Immature natural killer cell (primary cell): ENCODE measurements at regions not wholly inside any gene's neighbourhood (a gene's known extent, or its start where the extent isn't known, plus 50 kb on each side); places are given as distances from the start of the nearest gene placed in this dataset.
"Not testable (repeated sequence)": the region's sequence is repeated elsewhere in the genome, so short reads cannot be mapped to it uniquely, and the experiment has no call there.

Experiments
- DNase-seq, 3 donors: peaks; one replicate each; pipeline ENCODE4 v3.0.0; 2022; ENCODE audit warnings: mixed read lengths in 1 of 3
- H3K27ac Mint-ChIP-seq, 6 donors: one replicate each; pipeline ENCODE4 v1.8.0; 2020; ENCODE audit warnings: mixed read lengths in 6 of 6, mild to moderate bottlenecking in 5 of 6, inconsistent platforms in 4 of 6, moderate library complexity in 3 of 6
- H3K27me3 Mint-ChIP-seq, 3 donors: one replicate each; pipeline ENCODE4 v1.8.0; 2020 to 2021; ENCODE audit warnings: low read depth in 3 of 3, mild to moderate bottlenecking in 3 of 3, mixed read lengths in 3 of 3, moderate library complexity in 3 of 3, inconsistent platforms in 1 of 3
- H3K36me3 Mint-ChIP-seq, 3 donors: one replicate each; pipeline ENCODE4 v1.8.0; 2020; ENCODE audit warnings: mixed read lengths in 3 of 3, inconsistent platforms in 2 of 3, mild to moderate bottlenecking in 2 of 3
- H3K4me1 Mint-ChIP-seq, 2 donors: one replicate each; pipeline ENCODE4 v1.8.0; 2020; ENCODE audit warnings: inconsistent platforms in 2 of 2, mild to moderate bottlenecking in 2 of 2, mixed read lengths in 2 of 2, moderate library complexity in 1 of 2
- H3K4me3 Mint-ChIP-seq, 5 donors: one replicate each; pipeline ENCODE4 v1.8.0; 2020; ENCODE audit warnings: mild to moderate bottlenecking in 5 of 5, mixed read lengths in 5 of 5, inconsistent platforms in 3 of 5, moderate library complexity in 3 of 5
- H3K9me3 Mint-ChIP-seq, 6 donors: one replicate each; pipeline ENCODE4 v1.8.0; 2020; ENCODE audit warnings: mild to moderate bottlenecking in 6 of 6, mixed read lengths in 6 of 6, inconsistent platforms in 4 of 6, moderate library complexity in 3 of 6

GRCh38 chr17:70423562-70423961 lies 254.2 kb downstream of the KCNJ2 start:
- no peak overlapping the region for H3K4me3 Mint-ChIP-seq
- H3K36me3 Mint-ChIP-seq = no peaks in the 10 kb centered on the region
- H3K4me1 Mint-ChIP-seq = no peaks in the 10 kb centered on the region
- H3K9me3 Mint-ChIP-seq = peaks cover 0 to 10% (median under 1%) of the 10 kb centered on the region in 6 donors
- H3K27ac Mint-ChIP-seq = no peak overlapping the region
- no peak for DNase-seq
- H3K27me3 Mint-ChIP-seq = no peaks in the 10 kb centered on the region

- Mint-ChIP-seq H3K4me3 (no peak overlapping the region), H3K9me3 (peaks cover 0 to 10% (median 2%) of the 10 kb centered on the region in 6 donors), H3K4me1 (no peaks in the 10 kb centered on the region), H3K27ac (no peak overlapping the region), H3K36me3 (no peaks in the 10 kb centered on the region), H3K27me3 (no peaks in the 10 kb centered on the region)
- DNase-seq = no peak
These were observed 257.4 kb downstream of the KCNJ2 start for GRCh38 chr17:70426752-70427151.

DNA sequence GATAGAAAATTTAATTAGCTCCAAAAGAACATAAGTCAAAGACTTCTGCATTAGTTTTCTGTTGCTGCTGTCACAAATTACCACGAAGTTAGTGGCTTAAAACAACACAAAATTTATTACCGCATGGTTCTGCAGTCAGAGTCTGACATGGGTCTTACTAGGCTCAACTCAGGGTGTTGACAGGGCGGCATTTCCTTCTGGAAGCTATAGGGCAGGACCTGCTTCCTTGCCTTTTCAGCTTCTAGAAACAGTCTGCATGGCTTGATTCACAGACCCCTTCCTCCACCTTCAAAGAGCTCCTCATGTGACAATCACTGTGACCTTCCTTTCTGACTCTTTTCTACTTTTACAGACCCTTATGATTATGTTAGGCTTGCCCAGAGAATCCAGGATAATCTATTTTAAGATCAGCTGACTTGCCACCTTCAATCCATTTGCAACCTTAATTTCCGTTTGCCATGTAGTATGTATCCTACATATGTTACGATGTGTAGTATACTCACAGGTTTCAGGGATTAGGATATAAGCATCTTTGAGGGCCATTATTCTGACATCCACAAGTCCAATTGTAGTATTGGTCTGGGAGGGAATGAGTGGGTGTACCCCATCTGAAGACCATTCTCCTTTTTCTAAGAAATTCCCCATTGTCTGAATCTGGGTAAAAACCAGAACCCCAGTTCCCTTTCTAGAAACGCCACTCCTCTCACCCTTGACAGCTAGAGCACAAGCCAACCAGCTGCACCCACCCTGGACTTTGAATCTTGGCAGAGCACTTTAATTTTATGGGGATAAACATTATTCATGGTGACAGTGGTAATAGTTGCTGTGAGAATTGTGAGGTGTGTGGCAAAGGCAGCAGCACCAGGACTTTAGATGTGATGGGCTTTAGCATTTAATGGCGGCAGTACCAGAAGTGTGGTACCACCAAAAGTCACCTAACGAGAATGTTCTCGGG lies 265.5 kb downstream of the KCNJ2 start:
- no peak for DNase-seq
- Mint-ChIP-seq H3K4me3 (no peak overlapping the region), H3K27ac (no peak overlapping the region), H3K27me3 (no peaks in the 10 kb centered on the region), H3K36me3 (no peaks in the 10 kb centered on the region), H3K4me1 (no peaks in the 10 kb centered on the region), H3K9me3 (peaks cover 0 to 18% (median 4%) of the 10 kb centered on the region in 6 donors)

GRCh38 chr17:70437656-70438055 lies 268.3 kb downstream of the KCNJ2 start:
- Mint-ChIP-seq H3K4me1 (no peaks in the 10 kb centered on the region), H3K4me3 (no peak overlapping the region), H3K36me3 (no peaks in the 10 kb centered on the region), H3K27ac (no peak overlapping the region), H3K27me3 (no peaks in the 10 kb centered on the region), H3K9me3 (peaks cover 2 to 18% (median 5%) of the 10 kb centered on the region in 6 donors)
- no peak for DNase-seq

DNA sequence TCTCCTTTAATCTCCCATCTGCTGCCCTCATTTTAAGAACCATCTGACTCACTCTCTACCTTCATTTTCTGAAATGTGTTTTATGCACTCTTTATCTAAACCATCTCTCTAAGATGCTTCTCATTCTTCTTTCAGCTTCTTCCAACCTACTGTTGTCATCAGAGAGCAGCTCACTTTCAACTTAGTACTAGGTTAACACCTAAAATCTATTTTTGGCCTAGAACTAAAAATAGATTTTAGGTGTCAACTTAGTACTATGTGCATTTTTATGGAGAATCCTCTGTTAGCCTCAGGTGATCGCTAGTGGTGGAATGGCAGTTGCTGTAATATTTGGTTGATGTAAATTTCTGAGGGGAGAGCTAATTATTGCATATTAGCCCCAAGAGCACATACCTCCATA lies 277.1 kb downstream of the KCNJ2 start:
- H3K4me1 Mint-ChIP-seq = no peaks in the 10 kb centered on the region
- no peaks in the 10 kb centered on the region for H3K36me3 Mint-ChIP-seq
- H3K27me3 Mint-ChIP-seq = no peaks in the 10 kb centered on the region
- H3K27ac Mint-ChIP-seq = no peak overlapping the region
- no peak overlapping the region for H3K4me3 Mint-ChIP-seq
- no peak for DNase-seq
- H3K9me3 Mint-ChIP-seq = peaks cover 2 to 22% (median 3%) of the 10 kb centered on the region in 6 donors

GRCh38 chr17:70447588-70447987 lies 278.3 kb downstream of the KCNJ2 start:
- Mint-ChIP-seq H3K27ac (no peak overlapping the region), H3K27me3 (no peaks in the 10 kb centered on the region), H3K9me3 (peaks cover 2 to 24% (median 5%) of the 10 kb centered on the region in 6 donors), H3K4me1 (no peaks in the 10 kb centered on the region), H3K36me3 (no peaks in the 10 kb centered on the region), H3K4me3 (no peak overlapping the region)
- DNase-seq = no peak

GRCh38 chr17:70453075-70453474 lies 283.7 kb downstream of the KCNJ2 start:
- not testable (repeated sequence) for H3K4me1 Mint-ChIP-seq, H3K27ac Mint-ChIP-seq, H3K4me3 Mint-ChIP-seq, H3K9me3 Mint-ChIP-seq, H3K27me3 Mint-ChIP-seq, H3K36me3 Mint-ChIP-seq, DNase-seq

- Mint-ChIP-seq H3K27me3 (peaks cover 0 to 2% (median 2%) of the 10 kb centered on the region in 3 donors), H3K27ac (no peak overlapping the region), H3K4me3 (no peak overlapping the region), H3K36me3 (no peaks in the 10 kb centered on the region), H3K4me1 (no peaks in the 10 kb centered on the region), H3K9me3 (peaks cover 0 to 9% (median 5%) of the 10 kb centered on the region in 6 donors)
- no peak for DNase-seq
These were observed 285.0 kb downstream of the KCNJ2 start for GRCh38 chr17:70454377-70454776.

DNA sequence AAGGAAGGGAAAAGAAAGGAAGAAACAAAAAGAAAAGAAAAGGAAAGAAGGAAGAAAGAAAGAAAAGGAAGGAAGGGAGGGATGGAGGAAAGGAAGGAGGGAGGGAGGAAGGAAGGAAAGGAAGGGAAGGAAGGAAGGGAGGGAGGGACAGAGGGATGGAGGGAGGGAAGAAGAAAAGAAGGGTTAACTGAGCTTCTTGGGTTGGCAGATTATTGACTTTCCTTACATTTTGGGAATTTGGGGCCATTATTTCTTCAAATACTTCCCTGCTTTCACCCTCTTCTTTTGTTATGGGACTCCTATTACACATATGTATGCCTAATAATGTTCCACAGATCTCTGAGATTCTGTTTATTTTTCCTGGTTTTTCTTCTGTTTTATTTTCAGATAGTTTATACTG lies 285.6 kb downstream of the KCNJ2 start:
- DNase-seq = no peak
- Mint-ChIP-seq H3K36me3 (no peaks in the 10 kb centered on the region), H3K27ac (no peak overlapping the region), H3K9me3 (peaks cover 0 to 9% (median 4%) of the 10 kb centered on the region in 6 donors), H3K4me1 (no peaks in the 10 kb centered on the region), H3K27me3 (peaks cover 0 to 2% (median 2%) of the 10 kb centered on the region in 3 donors), H3K4me3 (no peak overlapping the region)

GRCh38 chr17:70464995-70465394 lies 295.7 kb downstream of the KCNJ2 start:
- Mint-ChIP-seq H3K27me3 (no peaks in the 10 kb centered on the region), H3K4me3 (no peak overlapping the region)
- no peak for DNase-seq

DNA sequence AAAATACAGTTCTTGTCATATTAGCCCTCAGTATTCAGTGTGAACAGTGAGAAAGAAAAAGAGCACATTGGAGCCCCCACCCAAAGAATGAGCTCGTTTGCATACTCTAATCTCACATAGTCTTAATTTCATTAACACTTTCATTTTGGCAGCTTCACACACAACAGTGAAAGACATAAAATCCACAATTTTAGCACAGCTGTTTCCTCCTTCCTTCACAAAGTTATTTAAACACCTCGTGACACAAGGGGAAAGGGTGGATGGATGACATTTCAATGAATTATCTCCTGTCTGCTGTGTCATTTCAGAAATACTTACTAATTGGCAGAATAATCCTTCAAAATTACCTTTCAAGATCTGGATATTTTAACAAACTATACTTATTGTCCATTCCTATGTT lies 299.3 kb downstream of the KCNJ2 start:
- no peak overlapping the region for H3K4me3 Mint-ChIP-seq
- H3K36me3 Mint-ChIP-seq = no peaks in the 10 kb centered on the region
- DNase-seq = no peak
- no peaks in the 10 kb centered on the region for H3K4me1 Mint-ChIP-seq
- peaks cover 0 to 11% (median 4%) of the 10 kb centered on the region in 6 donors for H3K9me3 Mint-ChIP-seq
- no peak overlapping the region for H3K27ac Mint-ChIP-seq
- no peaks in the 10 kb centered on the region for H3K27me3 Mint-ChIP-seq

More at GRCh38 chr17:70464995-70465394, 295.7 kb downstream of the KCNJ2 start:
- Mint-ChIP-seq H3K9me3 (peaks cover 0 to 5% (median 2%) of the 10 kb centered on the region in 6 donors), H3K27ac (no peak overlapping the region), H3K36me3 (no peaks in the 10 kb centered on the region), H3K4me1 (no peaks in the 10 kb centered on the region)

GRCh38 chr17:70473049-70473448 lies 303.7 kb downstream of the KCNJ2 start:
- no peaks in the 10 kb centered on the region for H3K36me3 Mint-ChIP-seq
- H3K27ac Mint-ChIP-seq = no peak overlapping the region
- no peaks in the 10 kb centered on the region for H3K4me1 Mint-ChIP-seq
- H3K27me3 Mint-ChIP-seq = peaks cover 0 to 2% (median 0%) of the 10 kb centered on the region in 3 donors
- DNase-seq = no peak
- H3K4me3 Mint-ChIP-seq = no peak overlapping the region
- peaks cover 0 to 14% (median 3%) of the 10 kb centered on the region in 6 donors for H3K9me3 Mint-ChIP-seq

- Mint-ChIP-seq H3K4me3 (no peak overlapping the region), H3K27me3 (peaks cover 0 to 2% (median 0%) of the 10 kb centered on the region in 3 donors), H3K27ac (no peak overlapping the region), H3K4me1 (no peaks in the 10 kb centered on the region), H3K36me3 (no peaks in the 10 kb centered on the region), H3K9me3 (peaks cover 0 to 14% (median 1%) of the 10 kb centered on the region in 6 donors)
- DNase-seq = no peak
These were observed 307.0 kb downstream of the KCNJ2 start for GRCh38 chr17:70476368-70476767.

DNA sequence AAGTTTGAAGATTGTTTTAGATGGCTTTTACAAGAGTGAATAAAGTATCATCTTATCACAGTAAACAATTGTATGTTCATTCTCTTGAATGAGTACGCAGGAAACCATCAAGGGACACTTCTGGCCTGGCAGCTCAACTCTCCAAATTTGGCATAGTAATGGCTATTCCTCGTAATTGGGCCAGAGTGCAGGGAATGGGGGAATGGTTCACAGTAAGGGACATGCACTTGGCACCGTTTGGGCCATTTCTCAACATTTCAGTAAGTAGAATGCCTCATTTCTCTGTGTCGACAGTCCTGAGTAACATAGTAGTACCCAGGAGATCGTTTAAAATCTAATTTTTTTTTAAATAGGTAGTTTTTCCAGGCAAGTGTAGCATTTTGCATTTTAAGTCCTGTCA lies 309.6 kb downstream of the KCNJ2 start:
- H3K9me3 Mint-ChIP-seq = peaks cover 6 to 22% (median 7%) of the 10 kb centered on the region in 6 donors
- H3K4me1 Mint-ChIP-seq = no peaks in the 10 kb centered on the region
- no peaks in the 10 kb centered on the region for H3K36me3 Mint-ChIP-seq

More for the DNA sequence above, 309.6 kb downstream of the KCNJ2 start:
- Mint-ChIP-seq H3K27me3 (peaks cover 0 to 2% (median 0%) of the 10 kb centered on the region in 3 donors), H3K27ac (no peak overlapping the region), H3K4me3 (no peak overlapping the region)
- no peak for DNase-seq
